Mucosa of descending colon (tissue), 3 donors: ENCODE measurements at regions not wholly inside any gene's neighbourhood (a gene's known extent, or its start where the extent isn't known, plus 50 kb on each side); places are given as distances from the start of the nearest gene placed in this dataset.

Experiments used
- ATAC-seq: fragments of 200-7000 bp; cut with Tn5 transposase; one replicate; pipeline ENCODE4 v1.9.1; 2020; ENCODE audit warnings: mild to moderate bottlenecking, moderate library complexity
- DNase-seq, 3 donors: peaks; one replicate each; pipeline ENCODE4 v3.0.0-alpha.2; 2020
- H3K36me3 ChIP-seq: fragments of 200-600 bp; one replicate; pipeline ENCODE4 v1.8.0; 2021; ENCODE audit warnings: low read depth, mild to moderate bottlenecking
- H3K4me1 ChIP-seq: fragments of 200-600 bp; one replicate; pipeline ENCODE4 v1.8.0; 2021; ENCODE audit warnings: low read depth, mild to moderate bottlenecking
- H3K4me3 ChIP-seq: fragments of 200-600 bp; one replicate; pipeline ENCODE4 v1.8.0; 2021; ENCODE audit warnings: mild to moderate bottlenecking
- H3K9me3 ChIP-seq: fragments of 200-600 bp; one replicate; pipeline ENCODE4 v1.8.0; 2021; ENCODE audit warnings: mild to moderate bottlenecking
- intact Hi-C, 2 donors: fragments of 100-400 bp; cut with DNase I in 1 of 2; cut with micrococcal nuclease in 1 of 2; formaldehyde crosslinking; loops; one replicate each; pipeline versions ENCODE4 v1.11.0 to v1.11.1; 2022; cut with DNase I, micrococcal nuclease
- TF ChIP-seq, protein P1 (sequence below): fragments of 200-600 bp; IDR thresholded peaks from one replicate; pipeline ENCODE4 v1.8.0; 2022; ENCODE audit warnings: antibody characterized with exemption, mild to moderate bottlenecking
- donor health status: DM: no; HTN: no; CAD: no; lungs with moderate emphysema.
- donor health status: DM: no; HTN: no; CAD: no.
- donor health status: DM: no; HTN: yes; CAD: no.

DNA sequence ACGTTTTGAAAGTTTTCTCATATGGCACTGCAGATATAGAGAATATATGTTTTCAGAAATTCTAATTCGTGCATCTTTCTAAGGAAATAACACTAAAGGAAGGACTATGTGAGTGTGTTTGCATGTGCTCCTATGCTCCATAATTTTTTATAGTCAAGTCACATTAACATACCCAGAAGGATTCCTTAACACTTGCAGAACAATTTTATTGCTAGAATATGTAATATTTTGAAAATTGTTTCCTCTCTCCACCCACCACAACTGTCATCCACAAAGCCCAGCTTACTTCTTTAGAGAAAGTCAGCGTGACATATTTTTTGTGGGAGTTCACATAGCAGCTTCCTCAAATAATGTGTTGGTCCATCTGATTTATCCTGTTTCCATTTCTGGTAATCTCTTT, 604.6 kb upstream of the MGAT4C start:
- ATAC-seq (no peak), DNase-seq (no peak)
- no peaks in the 10 kb centered on the region for H3K4me1 ChIP-seq
- no peaks in the 10 kb centered on the region for H3K36me3 ChIP-seq
- intact Hi-C loops: no loop called here
- no peaks in the 10 kb centered on the region for H3K9me3 ChIP-seq
- no peak overlapping the region for H3K4me3 ChIP-seq
- TF ChIP-seq, protein P1, sequence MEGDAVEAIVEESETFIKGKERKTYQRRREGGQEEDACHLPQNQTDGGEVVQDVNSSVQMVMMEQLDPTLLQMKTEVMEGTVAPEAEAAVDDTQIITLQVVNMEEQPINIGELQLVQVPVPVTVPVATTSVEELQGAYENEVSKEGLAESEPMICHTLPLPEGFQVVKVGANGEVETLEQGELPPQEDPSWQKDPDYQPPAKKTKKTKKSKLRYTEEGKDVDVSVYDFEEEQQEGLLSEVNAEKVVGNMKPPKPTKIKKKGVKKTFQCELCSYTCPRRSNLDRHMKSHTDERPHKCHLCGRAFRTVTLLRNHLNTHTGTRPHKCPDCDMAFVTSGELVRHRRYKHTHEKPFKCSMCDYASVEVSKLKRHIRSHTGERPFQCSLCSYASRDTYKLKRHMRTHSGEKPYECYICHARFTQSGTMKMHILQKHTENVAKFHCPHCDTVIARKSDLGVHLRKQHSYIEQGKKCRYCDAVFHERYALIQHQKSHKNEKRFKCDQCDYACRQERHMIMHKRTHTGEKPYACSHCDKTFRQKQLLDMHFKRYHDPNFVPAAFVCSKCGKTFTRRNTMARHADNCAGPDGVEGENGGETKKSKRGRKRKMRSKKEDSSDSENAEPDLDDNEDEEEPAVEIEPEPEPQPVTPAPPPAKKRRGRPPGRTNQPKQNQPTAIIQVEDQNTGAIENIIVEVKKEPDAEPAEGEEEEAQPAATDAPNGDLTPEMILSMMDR: no peak

GRCh38 chr12:86852451-86852850, 596.3 kb upstream of the MGAT4C start:
- TF ChIP-seq, protein P1: no peak
- Histone ChIP-seq H3K4me1 (no peaks in the 10 kb centered on the region), H3K36me3 (no peaks in the 10 kb centered on the region), H3K4me3 (no peak overlapping the region), H3K9me3 (no peaks in the 10 kb centered on the region)
- DNase-seq: no peak
- intact Hi-C loops: no loop called here
- ATAC-seq: no peak

GRCh38 chr12:86838711-86839110, 582.5 kb upstream of the MGAT4C start:
- H3K4me1 ChIP-seq: no peaks in the 10 kb centered on the region
- DNase-seq (no peak), ATAC-seq (no peak)
- TF ChIP-seq, protein P1: no peak
- intact Hi-C loops: no loop called here
- no peak overlapping the region for H3K4me3 ChIP-seq
- no peaks in the 10 kb centered on the region for H3K9me3 ChIP-seq
- no peaks in the 10 kb centered on the region for H3K36me3 ChIP-seq

GRCh38 chr12:86838260-86838659, 582.1 kb upstream of the MGAT4C start:
- H3K4me1 ChIP-seq: no peaks in the 10 kb centered on the region
- intact Hi-C loops: no loop called here
- DNase-seq (no peak), ATAC-seq (no peak)
- no peaks in the 10 kb centered on the region for H3K36me3 ChIP-seq
- H3K9me3 ChIP-seq: no peaks in the 10 kb centered on the region
- H3K4me3 ChIP-seq: no peak overlapping the region
- TF ChIP-seq, protein P1: no peak

DNA sequence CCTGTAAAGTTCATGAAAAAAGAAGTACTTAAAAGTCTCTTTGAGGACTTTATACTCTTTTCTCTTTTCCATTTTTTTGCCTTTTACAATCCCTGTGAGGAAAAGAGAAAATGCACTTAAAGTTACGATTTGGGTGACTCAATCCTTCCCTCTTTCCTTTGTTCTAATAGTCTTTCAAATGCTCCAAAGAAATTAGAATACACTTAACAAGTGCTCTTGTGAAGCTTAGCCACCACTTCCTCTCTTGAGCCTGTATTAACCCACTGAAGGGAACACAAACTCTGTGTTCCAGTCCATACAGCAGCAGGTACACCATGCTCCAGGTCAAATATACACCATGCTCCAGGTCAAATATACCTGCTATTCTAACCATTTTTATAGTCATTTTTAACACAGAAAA, 581.1 kb upstream of the MGAT4C start:
- no peak for DNase-seq
- H3K4me1 ChIP-seq: no peaks in the 10 kb centered on the region
- intact Hi-C loops: no loop called here
- TF ChIP-seq, protein P1: no peak
- ATAC-seq: no peak
- no peaks in the 10 kb centered on the region for H3K36me3 ChIP-seq
- H3K9me3 ChIP-seq: no peaks in the 10 kb centered on the region
- H3K4me3 ChIP-seq: no peak overlapping the region

DNA sequence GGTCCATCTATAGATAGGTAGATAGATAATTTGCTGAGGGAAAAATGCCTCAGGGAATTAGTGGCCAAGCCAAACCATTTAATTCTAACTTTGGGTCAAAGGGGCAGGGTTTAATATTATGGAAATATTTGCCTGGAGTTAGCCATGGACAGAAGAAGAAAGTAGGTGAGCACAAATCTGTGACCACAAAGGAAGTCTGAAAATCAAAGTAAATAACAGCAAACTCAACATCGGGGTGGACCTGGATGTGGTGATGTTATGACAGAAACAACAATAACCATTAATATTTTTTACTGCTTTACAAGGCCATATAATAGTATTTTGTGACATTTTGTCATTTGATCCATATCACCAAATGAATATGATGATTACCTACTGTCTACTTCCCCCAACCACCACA, 578.0 kb upstream of the MGAT4C start:
- Histone ChIP-seq H3K36me3 (no peaks in the 10 kb centered on the region), H3K9me3 (no peaks in the 10 kb centered on the region), H3K4me3 (no peak overlapping the region), H3K4me1 (no peaks in the 10 kb centered on the region)
- intact Hi-C loops: no loop called here
- ATAC-seq (no peak), DNase-seq (no peak)
- TF ChIP-seq, protein P1: no peak
